HG03378 (cell line): ENCODE measurements at regions not wholly inside any gene's neighbourhood (a gene's known extent, or its start where the extent isn't known, plus 50 kb on each side); places are given as distances from the start of the nearest gene placed in this dataset.

ENCODE experiments used
- ATAC-seq: cut with Tn5 transposase; IDR thresholded peaks from one replicate; pipeline ENCODE4 v1.9.1; 2021; ENCODE audit warnings: mild to moderate bottlenecking, moderate library complexity; ENCODE audit not compliant: unreplicated experiment

DNA sequence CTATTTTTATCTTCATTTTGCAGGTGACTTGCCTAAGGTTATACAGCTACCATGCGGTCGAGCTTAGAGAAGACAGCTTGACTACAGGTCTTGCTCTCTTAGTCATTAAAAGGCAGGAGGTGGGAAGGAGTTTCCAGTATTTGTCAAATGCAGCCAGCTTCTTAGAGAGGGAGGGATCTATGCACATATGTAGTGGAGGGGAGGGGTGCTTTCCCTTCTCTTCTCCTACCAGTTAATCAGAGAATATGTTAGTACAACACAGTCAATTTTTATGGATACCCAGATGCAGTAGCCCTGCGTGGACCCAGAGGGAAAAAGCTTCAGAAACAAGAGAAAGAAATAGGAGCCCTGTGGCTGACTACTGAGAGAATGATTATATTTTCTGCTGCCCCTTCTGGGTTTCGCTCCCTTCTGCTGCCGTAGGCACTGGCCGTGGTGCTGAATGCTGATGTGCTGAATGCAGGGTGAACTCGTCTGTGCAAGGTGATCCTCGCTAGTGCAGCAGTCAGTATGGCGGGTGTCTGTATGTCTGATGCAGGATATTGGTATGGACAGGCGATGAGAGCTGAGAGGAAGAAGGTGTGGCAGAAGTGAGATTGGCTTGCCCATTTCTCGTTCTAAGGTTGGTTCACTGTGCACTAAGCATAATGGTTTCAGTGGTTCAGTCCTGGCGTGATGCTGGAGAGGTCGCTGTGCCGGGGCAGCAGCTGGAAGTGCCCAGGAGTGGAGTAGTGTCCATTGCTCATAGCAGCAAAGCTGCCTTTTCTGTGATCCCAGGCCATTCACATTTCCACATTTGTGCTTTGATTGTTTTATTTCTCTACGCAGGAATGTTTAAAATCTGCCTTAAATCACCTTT lies 189.2 kb upstream of the PODXL start:
- no peak for ATAC-seq

DNA sequence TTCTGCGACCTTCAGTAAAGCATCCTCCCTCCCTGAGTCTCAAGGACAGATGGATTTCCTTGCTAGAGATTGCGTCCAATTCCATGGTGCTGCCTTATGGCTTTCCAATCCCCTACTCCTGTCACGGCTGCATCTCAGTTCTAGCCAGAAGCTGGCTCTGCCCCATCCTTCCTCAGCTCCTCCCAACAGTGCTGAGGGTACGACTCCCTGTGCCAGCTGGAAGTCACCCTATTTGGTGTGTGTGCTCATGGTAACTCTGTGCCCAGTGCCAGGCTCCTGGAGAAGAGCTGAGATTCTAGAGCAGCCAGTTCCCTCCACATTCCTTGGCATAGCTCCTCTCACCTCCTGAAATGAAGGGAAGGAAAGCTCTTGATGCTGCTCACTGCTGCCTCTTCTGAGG lies 185.0 kb upstream of the PODXL start:
- no peak for ATAC-seq

DNA sequence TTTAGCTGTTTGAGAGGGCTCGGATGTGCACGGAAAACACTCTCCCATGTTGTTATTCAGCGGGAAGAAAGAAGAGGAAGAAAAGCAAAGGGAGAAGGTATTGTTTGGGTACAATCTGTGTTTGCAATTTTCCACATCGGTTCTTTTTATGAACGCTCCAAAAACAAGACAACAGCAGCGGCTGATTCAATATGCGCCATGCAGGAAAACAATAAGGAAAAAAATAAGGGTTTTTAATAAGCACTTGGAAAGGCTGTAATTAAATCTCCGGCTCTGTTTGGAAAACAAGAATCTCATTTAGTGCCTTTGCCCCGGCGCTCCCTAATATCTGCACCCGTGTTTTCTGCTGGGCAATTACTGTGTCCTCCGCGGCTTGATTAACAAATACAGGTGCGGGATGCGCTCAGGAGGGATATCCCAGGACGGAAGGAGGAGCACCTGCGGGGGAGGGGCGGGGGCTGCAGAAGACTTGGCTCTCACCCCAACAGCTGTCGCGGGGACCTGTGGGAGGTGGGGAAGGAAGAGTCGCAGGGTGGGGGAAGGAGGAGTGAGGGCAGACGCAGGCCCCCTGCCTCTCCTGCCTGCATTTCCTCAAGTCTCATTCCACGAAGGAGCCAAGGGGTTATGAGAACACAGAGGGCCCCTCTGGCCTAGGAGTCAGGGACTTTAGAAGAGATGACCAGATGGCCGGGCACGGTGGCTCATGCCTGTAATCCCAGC lies 181.5 kb upstream of the PODXL start:
- no peak for ATAC-seq

DNA sequence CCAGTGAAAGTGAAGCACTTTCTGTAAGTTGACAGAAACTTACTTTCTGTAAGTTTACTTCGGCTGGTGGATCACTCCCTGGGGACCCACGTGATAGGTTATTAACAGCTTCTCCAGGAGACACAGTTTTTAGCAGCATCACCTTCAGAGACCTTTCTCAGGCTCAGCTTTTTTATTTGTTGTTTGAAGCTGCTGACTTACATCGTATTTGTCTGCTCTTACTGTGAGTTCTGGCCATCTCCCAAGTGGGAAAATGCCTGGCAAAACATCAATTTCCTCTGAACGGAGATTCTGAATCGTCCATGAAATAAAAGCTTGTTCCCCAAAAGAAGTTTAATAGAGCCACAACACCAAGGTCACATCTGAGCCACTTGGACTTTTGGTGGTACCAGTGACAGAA lies 178.7 kb upstream of the PODXL start:
- no peak for ATAC-seq

DNA sequence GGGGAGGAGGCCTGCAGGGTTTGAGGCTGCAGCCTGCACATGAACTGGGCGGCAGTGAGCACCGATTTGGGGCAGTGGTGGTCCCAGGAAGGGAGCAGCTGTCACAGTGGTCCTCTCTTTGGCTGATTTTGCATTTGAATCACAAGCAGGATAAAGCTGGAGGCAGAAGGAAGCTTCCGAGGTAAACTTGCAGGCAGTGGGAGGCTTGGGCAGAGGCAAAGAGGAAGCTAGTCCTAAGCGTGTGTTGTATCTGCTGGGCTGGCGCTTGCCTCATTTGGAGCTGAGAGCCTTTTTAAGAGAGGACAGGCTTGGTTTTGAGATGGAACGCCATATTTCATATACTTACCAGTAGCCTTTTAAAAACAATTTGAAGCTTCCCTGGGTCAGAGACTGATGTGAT lies 177.2 kb upstream of the PODXL start:
- no peak for ATAC-seq

DNA sequence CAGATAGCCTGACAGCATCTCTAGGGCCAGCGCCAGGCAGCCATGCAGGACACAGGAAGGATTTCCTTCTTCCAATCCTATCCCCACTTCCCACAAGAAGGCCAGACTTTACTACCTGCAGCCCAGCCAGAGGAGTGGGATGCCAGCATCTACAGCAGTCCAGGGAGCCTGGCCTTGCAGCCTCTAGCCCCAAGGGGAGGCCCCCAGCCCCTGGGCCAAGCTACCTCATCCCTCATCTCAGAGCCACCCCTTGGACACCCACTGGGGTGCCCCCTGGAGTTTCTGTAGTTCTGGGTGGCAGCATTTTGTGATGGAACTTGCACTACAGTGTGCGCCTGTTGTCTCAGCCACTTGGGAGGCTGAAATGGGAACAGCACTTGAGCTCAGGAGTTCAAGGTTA lies 170.8 kb upstream of the PODXL start:
- no peak for ATAC-seq

DNA sequence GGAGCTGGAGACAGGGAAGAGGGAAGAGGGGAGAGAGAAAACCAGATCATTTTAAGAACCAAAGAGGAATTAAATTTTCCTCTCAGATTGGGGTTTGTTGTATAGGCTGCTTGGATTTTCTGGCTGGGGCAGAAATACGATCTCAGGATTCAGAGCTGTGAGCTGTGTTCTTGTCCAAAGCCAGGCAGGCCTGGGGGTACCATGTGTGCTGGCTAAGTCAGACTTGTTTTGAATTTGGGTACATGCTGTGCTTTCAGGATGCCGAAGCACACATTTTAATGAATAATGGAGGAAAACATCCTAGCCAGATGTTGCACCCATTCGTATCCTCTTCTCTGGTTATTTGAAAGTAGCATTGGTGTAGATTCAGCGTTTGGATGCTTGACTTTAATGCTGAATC lies 170.3 kb upstream of the PODXL start:
- no peak for ATAC-seq

DNA sequence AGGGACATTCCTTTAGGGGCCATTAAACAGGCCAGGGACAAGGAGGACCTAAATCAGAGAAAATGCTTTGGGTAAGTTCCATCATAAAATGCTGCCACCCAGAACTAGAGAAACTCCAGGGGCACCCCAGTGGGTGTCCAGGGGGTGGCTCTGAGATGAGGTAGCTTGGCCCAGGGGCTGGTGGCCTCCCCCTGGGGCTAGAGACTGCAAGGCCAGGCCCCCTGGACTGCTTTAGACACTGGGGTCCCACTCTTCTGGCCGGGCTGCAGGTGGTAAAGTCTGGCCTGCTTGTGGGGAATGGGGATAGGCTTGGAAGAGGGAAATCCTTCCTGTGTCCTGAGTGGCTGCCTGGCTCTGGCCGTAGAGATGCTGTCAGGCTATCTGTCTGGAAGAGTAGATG lies 169.6 kb upstream of the PODXL start:
- ATAC-seq = no peak

DNA sequence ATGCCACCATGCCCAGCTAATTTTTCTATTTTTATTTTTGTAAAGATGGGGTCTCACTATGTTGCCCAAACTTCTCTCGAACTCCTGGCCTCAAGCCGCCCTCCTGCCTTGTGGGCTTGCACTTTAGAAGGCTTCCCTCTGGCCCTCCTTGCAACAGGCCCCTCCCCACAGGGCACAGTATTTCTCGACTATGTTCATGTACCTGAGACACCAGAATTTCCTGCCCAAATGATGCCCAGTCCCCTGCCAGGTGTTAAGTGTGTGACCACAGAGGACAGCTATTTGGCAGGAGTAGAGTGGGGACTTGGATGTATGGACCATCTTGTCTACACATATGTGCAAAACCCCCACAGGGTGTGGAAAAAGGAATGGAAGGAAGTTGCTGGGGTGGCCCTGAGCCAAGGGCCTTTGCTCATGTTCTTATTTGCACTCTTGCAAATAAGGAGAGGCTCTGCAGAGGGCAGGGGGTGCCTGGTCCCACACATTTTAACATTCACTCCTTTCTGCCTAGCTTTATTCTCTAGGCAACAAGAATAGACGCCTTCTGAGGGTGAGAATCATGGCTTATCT lies 168.4 kb upstream of the PODXL start:
- ATAC-seq = no peak

DNA sequence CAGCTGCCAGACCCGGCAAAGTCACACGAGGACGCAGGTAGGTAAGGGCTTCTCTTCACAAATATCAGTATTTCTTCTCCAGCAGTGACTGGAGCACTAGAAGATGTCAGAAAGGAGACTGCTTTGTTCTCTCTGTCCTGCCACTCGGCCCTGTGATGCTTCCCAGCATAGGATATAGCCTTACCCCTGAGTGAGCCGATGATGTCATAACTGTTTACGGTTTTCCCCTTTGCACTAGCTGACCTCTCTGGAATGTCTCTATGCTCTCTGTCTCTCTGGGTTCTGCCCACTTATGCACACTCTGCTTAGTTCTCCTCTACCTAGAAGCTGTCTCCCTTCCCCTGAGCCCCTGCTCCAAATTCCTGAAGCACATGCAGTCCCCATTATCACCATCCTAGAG lies 167.5 kb upstream of the PODXL start:
- ATAC-seq = no peak

DNA sequence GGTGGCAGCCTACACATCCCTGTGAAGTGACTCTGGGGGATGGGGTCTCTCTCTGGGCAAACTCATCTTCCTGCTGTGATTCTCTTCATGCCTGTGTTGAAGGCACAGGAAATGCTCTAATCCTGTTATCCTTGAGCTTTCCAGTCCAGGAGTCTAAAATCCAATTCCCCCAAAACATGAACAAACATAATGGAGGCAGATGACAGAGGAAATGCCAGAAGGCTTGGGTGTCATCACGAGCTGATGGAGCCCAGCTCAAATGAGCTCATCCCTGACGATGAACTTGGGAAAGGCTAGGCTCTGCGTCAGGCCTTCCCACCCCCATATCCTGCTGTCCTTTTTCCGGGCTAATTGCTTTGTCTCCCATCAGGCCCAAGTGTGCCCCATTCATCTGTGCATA lies 165.9 kb upstream of the PODXL start:
- no peak for ATAC-seq

DNA sequence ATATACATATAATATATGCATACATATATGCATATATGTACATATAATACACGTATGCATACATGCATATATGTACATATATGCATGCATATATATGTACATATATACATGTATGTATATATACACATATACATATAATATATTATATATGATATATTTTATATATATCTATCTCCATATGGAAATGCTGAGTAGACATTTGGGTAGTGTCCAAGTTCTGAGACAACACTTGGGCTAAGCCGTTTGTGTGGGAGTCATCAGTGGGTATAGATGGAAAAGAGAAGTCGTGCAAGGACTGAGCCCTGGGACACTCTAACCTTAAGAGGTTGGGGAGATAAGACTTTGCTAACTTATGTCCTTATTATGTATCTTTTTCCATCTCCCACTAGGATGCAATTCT lies 165.2 kb upstream of the PODXL start:
- no peak for ATAC-seq

DNA sequence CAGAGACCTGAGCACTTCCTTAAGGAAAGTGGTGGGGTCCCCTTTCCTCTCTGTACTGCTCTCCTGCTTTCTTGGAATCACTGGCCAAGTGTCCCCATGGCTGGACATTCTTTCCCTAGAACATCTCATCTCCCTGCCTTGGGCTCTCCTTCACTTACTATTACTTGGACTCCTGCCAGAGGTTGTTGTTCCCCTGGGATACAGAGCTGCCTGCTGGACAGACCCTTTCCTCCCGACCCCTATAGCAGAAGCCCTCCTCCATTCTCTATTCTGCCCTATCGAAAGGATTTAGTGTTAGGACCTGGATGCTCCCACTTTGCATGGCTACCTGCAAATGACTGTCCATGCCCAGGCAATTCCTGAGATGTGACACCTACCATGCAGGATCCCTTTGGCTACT lies 164.3 kb upstream of the PODXL start:
- ATAC-seq = no peak

DNA sequence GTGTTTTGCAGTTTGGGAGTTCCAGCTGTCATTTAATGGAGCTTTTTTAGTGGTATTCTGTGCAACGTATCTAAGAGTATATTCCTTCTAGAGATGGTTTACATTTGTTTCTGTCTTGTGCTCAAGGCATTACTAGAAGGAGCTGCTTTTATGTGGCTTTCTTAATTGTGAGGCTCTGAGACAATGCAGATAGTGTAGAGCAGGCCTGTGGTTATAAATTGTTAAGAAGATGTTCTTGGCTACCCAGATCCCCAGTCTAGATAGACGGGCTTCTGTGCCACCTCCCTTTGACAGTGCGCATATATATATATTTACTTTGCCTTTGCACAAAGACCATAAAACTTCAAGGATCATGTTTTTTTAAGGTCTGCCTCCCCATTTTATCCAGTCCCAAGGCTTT lies 160.8 kb upstream of the PODXL start:
- ATAC-seq = no peak

DNA sequence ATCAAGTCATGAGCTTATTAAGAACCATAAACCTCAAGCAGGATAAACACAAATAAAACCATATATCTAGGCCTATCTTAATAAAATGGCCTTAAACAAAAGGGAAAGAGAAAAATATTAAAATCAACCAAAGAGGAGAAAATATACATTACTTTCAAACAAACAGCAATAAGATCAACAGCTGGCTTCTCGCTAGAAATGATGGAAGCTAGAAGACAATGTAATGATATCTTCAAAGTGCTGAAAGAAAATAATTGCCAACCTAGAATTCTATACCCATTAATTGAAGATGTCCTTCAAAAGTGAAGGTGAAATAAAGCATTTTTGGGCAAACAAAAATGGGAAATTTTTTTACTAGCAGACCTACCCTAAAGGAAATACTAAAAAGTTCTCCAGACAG lies 142.9 kb upstream of the PODXL start:
- ATAC-seq = no peak

DNA sequence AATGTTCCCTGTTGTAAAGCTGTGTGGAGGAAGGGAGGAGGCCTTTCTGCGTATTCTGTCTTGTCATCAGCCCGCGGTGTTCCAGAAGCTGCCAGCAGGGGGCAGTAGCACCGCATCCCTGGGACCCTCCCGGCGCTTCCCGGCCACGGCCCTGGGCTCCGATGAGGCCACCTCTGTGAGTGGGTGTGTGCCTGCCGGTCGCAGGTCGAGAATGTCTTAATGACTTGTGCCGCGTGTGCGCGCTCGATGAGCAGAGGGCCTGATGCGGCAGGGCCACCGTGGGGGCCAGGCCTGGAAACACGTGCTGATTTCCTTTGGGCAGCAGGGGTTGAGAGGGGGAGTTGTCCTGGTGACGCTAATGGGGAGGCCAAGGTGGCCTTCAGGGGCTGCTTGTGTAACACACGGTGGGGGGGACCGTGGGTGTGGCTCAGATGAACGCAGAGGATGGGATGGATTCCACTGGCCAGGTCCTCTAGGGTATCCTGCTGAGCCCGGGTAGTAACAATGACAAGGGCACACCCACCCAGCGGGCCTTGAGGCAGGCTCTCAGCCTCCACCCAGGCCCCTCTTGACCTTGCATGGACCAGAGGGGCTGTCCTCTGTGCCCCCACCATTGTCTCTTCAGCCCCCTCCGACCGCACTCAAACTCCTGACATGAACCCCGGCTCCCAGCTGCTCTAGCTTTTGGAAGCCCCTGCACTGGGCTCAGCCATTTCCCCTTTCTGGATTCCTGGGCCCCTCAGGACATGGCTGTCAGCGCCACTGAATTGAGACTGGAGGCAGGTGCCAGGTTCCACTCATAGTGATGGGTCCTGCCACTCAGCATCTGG lies 135.9 kb upstream of the PODXL start:
- no peak for ATAC-seq

DNA sequence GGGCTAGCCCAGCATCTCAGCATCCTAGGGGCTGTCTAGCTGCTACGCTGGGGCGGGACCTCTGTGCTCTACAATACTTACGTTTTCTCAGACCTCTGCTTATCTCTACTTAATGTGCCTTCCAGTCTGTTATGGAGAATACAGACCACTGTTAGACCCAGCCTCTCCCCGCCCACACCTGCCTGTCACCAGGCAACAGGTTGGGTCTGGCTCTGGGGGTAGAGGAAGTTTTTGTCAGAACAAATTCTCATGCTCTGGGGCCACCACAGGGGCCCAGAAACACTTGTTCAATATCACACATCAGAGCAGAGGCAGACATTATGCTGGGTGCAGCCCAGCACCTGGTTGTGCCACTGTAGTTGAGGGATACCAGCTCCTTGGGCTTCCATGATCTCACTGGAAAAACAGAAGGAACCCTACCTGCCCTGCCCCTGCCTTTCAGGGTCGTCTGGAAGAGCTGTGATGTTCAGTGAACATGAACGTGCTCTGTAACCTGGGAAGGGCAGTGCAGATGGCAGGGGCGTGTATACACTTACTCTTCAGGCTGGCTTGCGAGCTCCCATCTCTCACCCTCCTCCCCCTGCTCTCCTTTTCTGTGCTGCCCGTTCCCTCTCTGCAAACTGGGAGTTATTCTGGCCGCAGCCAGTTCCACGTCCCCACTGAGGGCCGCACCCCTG lies 135.2 kb upstream of the PODXL start:
- no peak for ATAC-seq

DNA sequence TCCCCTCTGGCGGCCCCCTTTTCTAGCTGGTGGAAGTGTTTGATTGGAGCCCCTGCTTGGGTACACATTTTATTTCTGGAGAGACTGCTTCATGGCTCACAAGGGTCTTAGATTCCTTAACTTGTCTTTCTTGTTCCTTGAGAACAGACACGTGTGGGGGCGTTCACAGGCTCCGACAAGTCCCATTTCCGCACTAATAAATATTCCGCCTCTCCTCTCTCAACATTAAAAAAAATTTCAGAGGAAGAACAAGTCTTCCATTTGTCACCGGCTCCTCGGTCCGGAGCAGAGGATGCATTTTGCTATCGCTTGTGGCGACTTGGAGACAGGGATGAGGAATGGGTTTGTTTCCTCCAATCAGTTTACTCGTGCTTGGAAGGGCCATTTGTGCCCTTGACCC lies 134.0 kb upstream of the PODXL start:
- ATAC-seq = no peak

DNA sequence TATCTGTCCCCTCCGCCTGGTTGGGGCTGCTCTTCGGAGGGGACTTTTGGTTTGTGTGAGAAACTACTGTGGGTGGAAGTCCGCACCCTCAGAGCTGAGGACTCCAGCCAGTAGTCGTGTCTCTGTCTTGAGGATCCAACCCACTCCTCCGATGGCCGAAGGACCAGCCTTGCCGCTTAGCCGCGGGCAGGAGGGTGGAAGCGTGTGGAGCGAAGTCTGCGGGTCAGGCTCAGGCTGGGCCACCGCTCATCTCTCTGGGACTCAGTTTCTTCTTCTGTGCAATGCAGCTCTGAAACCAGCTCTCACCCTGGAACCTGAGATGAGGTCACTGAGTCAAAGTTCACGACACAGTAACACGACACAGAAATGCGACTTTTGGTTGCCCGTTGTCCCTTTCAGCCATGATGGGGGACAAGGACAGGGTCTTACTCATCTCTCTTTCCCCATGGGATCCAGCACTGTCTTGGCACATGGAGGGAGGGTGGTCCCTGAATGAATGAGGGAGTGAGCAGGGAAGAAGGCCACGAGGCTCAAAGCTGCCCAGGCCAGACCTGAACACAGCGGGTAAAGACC lies 133.3 kb upstream of the PODXL start:
- ATAC-seq = no peak
